ENCODE measurements at regions not wholly inside any gene's neighbourhood (a gene's known extent, or its start where the extent isn't known, plus 50 kb on each side); places are given as distances from the start of the nearest gene placed in this dataset.

- H3K4me3 ChIP-seq (replicated peaks; ENCODE audit: low read depth, low read length), result no peak overlapping the region
- no peak for TF ChIP-seq CTCF (IDR thresholded peaks at IDR 0.05; ENCODE audit: low read length, missing control alignments)
- no peak for DNase-seq (ENCODE audit: low read depth)
These were observed 104.0 kb upstream of the CDH5 start for GRCh38 chr16:66262253-66263167.

- TF ChIP-seq CTCF (IDR thresholded peaks at IDR 0.05; ENCODE audit: low read length, missing control alignments), result no peak
- H3K4me3 ChIP-seq (replicated peaks; ENCODE audit: low read depth, low read length), result no peak overlapping the region
- no peak for DNase-seq (ENCODE audit: low read depth)
These were observed 104.7 kb upstream of the CDH5 start for GRCh38 chr16:66261826-66262225.

GRCh38 chr16:66260522-66261254 is 105.8 kb upstream of the CDH5 start:
- no peak for DNase-seq (ENCODE audit: low read depth)
- no peak overlapping the region for H3K4me3 ChIP-seq (replicated peaks; ENCODE audit: low read depth, low read length)
- TF ChIP-seq CTCF (IDR thresholded peaks at IDR 0.05; ENCODE audit: low read length, missing control alignments), result no peak

GRCh38 chr16:66258916-66259845 is 107.3 kb upstream of the CDH5 start:
- H3K4me3 ChIP-seq (replicated peaks; ENCODE audit: low read depth, low read length), result no peak overlapping the region
- TF ChIP-seq CTCF (IDR thresholded peaks at IDR 0.05; ENCODE audit: low read length, missing control alignments), result no peak
- no peak for DNase-seq (ENCODE audit: low read depth)

GRCh38 chr16:66256919-66257318 is 109.6 kb upstream of the CDH5 start:
- TF ChIP-seq CTCF (IDR thresholded peaks at IDR 0.05; ENCODE audit: low read length, missing control alignments), result no peak
- DNase-seq (ENCODE audit: low read depth), result no peak
- no peak overlapping the region for H3K4me3 ChIP-seq (replicated peaks; ENCODE audit: low read depth, low read length)

GRCh38 chr16:66255647-66256046 is 110.8 kb upstream of the CDH5 start:
- H3K4me3 ChIP-seq (replicated peaks; ENCODE audit: low read depth, low read length), result no peak overlapping the region
- no peak for DNase-seq (ENCODE audit: low read depth)
- TF ChIP-seq CTCF (IDR thresholded peaks at IDR 0.05; ENCODE audit: low read length, missing control alignments), result no peak
